ENCODE measurements at regions not wholly inside any gene's neighbourhood (a gene's known extent, or its start where the extent isn't known, plus 50 kb on each side); places are given as distances from the start of the nearest gene placed in this dataset.

DNA sequence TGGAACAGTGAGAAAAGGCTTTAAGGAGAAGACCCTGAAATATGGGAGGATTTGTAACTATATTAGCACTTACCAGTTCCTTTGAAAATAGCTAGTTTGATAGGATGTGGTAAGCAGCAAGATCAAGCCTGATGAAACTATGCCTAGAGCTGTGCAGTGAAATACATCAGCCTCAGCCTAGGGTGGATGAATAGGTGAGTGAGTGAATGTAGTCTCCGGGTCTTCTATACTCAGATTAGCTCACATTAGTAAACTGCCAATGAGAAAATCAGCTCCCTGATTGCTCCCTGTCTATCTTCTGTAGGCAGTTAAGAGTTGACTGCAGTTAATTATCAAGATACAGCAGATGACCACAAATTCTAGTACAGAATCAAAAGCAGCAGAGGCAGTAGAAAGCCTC lies 89.6 kb downstream of the ELAPOR2 start:
- H3K4me2 ChIP-seq (ENCODE audit: insufficient read depth, low read length) = no peak overlapping the region
- no peaks in the 10 kb centered on the region for H3K36me3 ChIP-seq (ENCODE audit: control insufficient read depth in 2 of 2, extremely low read depth in 1 of 2, insufficient read depth in 2 of 2, low read length in 2 of 2)
- TF ChIP-seq POLR2AphosphoS5 (IDR thresholded peaks at IDR 0.05; ENCODE audit: insufficient read depth, low read depth, low read length) (no peak), JUN (IDR thresholded peaks at IDR 0.05; ENCODE audit: borderline replicate concordance, insufficient read depth, insufficient read length, low read depth) (no peak), GATA2 (IDR thresholded peaks at IDR 0.05; ENCODE audit: insufficient read depth, insufficient read length, low read depth, low read length) (no peak), EZH2 (IDR thresholded peaks at IDR 0.05; ENCODE audit: borderline replicate concordance, low read depth, low read length, severe bottlenecking) (no peak), MYC (IDR thresholded peaks at IDR 0.05; ENCODE audit: low read depth, low read length) (no peak), FOS (IDR thresholded peaks at IDR 0.05; ENCODE audit: borderline replicate concordance, insufficient read depth, low read length) (no peak), POLR2A (IDR thresholded peaks at IDR 0.05; ENCODE audit: low read depth, low read length) (no peak)
- TF ChIP-seq, protein P1, sequence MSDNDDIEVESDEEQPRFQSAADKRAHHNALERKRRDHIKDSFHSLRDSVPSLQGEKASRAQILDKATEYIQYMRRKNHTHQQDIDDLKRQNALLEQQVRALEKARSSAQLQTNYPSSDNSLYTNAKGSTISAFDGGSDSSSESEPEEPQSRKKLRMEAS (IDR thresholded peaks at IDR 0.05; ENCODE audit: insufficient read depth, insufficient read length) = no peak
- TF ChIP-seq, protein P2, sequence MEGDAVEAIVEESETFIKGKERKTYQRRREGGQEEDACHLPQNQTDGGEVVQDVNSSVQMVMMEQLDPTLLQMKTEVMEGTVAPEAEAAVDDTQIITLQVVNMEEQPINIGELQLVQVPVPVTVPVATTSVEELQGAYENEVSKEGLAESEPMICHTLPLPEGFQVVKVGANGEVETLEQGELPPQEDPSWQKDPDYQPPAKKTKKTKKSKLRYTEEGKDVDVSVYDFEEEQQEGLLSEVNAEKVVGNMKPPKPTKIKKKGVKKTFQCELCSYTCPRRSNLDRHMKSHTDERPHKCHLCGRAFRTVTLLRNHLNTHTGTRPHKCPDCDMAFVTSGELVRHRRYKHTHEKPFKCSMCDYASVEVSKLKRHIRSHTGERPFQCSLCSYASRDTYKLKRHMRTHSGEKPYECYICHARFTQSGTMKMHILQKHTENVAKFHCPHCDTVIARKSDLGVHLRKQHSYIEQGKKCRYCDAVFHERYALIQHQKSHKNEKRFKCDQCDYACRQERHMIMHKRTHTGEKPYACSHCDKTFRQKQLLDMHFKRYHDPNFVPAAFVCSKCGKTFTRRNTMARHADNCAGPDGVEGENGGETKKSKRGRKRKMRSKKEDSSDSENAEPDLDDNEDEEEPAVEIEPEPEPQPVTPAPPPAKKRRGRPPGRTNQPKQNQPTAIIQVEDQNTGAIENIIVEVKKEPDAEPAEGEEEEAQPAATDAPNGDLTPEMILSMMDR (IDR thresholded peaks at IDR 0.05; ENCODE audit: extremely low read depth in 1 of 2, insufficient read depth in 1 of 2, low read depth in 1 of 2, low read length in 2 of 2) = no peak
- peaks cover 8% of the 10 kb centered on the region for H4K20me1 ChIP-seq (replicated peaks; ENCODE audit: control insufficient read depth, extremely low read depth, insufficient read depth, low read length)
- no peak for DNase-seq (ENCODE audit: low read depth, low spot score)
- H3K9ac ChIP-seq (replicated peaks; ENCODE audit: extremely low read depth, insufficient read depth, low read length) = no peak overlapping the region
- H3K9me1 ChIP-seq (replicated peaks; ENCODE audit: control insufficient read depth, extremely low read depth, insufficient read depth, low read length) = peaks cover 2% of the 10 kb centered on the region
- no peak overlapping the region for H3K4me3 ChIP-seq (replicated peaks in 1 of 3; ENCODE audit: insufficient read depth in 1 of 3, low read depth in 1 of 3, low read length in 3 of 3)
- H3K9me3 ChIP-seq (replicated peaks; ENCODE audit: control insufficient read depth, insufficient read depth, low read length) = no peaks in the 10 kb centered on the region
- dilution Hi-C loops (cut with MboI; ENCODE audit: extremely low pct_ligation_motif_present, low sequenced_read_pairs) = no loop called here
- no peaks in the 10 kb centered on the region for H3K27me3 ChIP-seq (ENCODE audit: control insufficient read depth in 2 of 2, insufficient read depth in 2 of 2, low read length in 2 of 2)
- no peak overlapping the region for H3K27ac ChIP-seq (ENCODE audit: insufficient read depth, low read depth, low read length)
- FAIRE-seq = no peak
- ChIA-PET CTCF (interaction anchor here (1.1 kb wide), 1 partner anchor 22 kb away, joined by 5 read pairs; no protein-coding TSS in a partner anchor), POLR2A (no interaction called here)
- no peak overlapping the region for H2AFZ ChIP-seq (ENCODE audit: low read depth, low read length)
- H3K4me1 ChIP-seq (ENCODE audit: control insufficient read depth, extremely low read depth, insufficient read depth, low read length) = no peaks in the 10 kb centered on the region
- H3K79me2 ChIP-seq (ENCODE audit: control insufficient read depth, insufficient read depth, low read length) = no peaks in the 10 kb centered on the region
- BruUV-seq (replicated peaks) = no TSS peak
- intact Hi-C loops (cut with micrococcal nuclease) = no loop called here

Measured in endothelial cell of umbilical vein (primary cell).